GM12878 (cell line): ENCODE measurements at regions not wholly inside any gene's neighbourhood (a gene's known extent, or its start where the extent isn't known, plus 50 kb on each side); places are given as distances from the start of the nearest gene placed in this dataset.

Source experiments
- ATAC-seq: fragments of 200-7000 bp; cut with Tn5 transposase; 3 replicates; pipeline ENCODE4 v1.9.1; 2020; ENCODE audit warnings: mild to moderate bottlenecking, moderate library complexity
- BruUV-seq: library from RNA; stranded (reverse); fragments of 400-500 nt; replicated peaks from 2 replicates; lab custom pipeline; 2021; lab: Mats Ljungman, UMichigan
- CTCF ChIA-PET: fragments of 300-600 bp; sonication (Branson Sonifier 250); formaldehyde crosslinking; extraction: SDS; loops from one replicate; lab custom pipeline; 2021; ENCODE audit warnings: inconsistent platforms; lab: Yijun Ruan, JAX
- POLR2A ChIA-PET: fragments of 350-600 bp; formaldehyde crosslinking; extraction: SDS; loops from one replicate; lab custom pipeline; 2021; ENCODE audit warnings: inconsistent platforms; lab: Charles Lee
- RAD21 ChIA-PET: fragments of 300-600 bp; sonication (Branson Sonifier 250); formaldehyde crosslinking; loops from one replicate; lab custom pipeline; 2023; ENCODE audit warnings: antibody characterized with exemption; ENCODE audit not compliant: unreplicated experiment; lab: Charles Lee
- SMC1A ChIA-PET: fragments of 300-600 bp; sonication (Branson Sonifier 250); formaldehyde crosslinking; loops from one replicate; lab custom pipeline; 2023; ENCODE audit not compliant: unreplicated experiment, uncharacterized antibody; lab: Charles Lee
- DNase-seq: peaks from one replicate; pipeline ENCODE4 v3.0.0-alpha.2; 2011; ENCODE audit warnings: low read depth, low spot score
- FAIRE-seq: peaks from 3 replicates; lab custom pipeline; 2011; peaks lifted over from hg19 to GRCh38; lab: Jason Lieb, UNC
- H2AFZ ChIP-seq: 2 replicates; pipeline ENCODE4 v1.6.0; 2011; ENCODE audit warnings: low read depth, low read length, control low read depth; ENCODE audit not compliant: control insufficient read depth
- H3K27ac ChIP-seq: 2 replicates; pipeline ENCODE4 v1.5.1; 2011; ENCODE audit warnings: control low read depth; ENCODE audit not compliant: control insufficient read depth, insufficient read depth
- H3K27me3 ChIP-seq, 2 experiments: replicated peaks in 1 of 2; 2 replicates each; pipeline versions ENCODE4 v1.6.0 to v1.6.1; 2011; ENCODE audit warnings: low read length in 1 of 2; ENCODE audit not compliant: control insufficient read depth in 2 of 2, insufficient read depth in 2 of 2
- H3K36me3 ChIP-seq, 2 experiments: 2 replicates each; pipeline ENCODE4 v1.5.1; 2011; ENCODE audit warnings: low read length in 1 of 2; ENCODE audit not compliant: control insufficient read depth in 2 of 2, insufficient read depth in 2 of 2
- H3K4me1 ChIP-seq: 2 replicates; pipeline ENCODE4 v1.6.1; 2011; ENCODE audit warnings: mild to moderate bottlenecking, low read length, moderate library complexity, mixed read lengths; ENCODE audit not compliant: control insufficient read depth, insufficient read depth
- H3K4me2 ChIP-seq: 2 replicates; pipeline ENCODE4 v1.6.0; 2011; ENCODE audit warnings: control low read depth; ENCODE audit not compliant: control insufficient read depth, insufficient read depth
- H3K4me3 ChIP-seq: fragments of 200-600 bp; sonication (generic); 2 replicates; pipeline ENCODE4 v1.5.1; 2016
- H3K79me2 ChIP-seq: 2 replicates; pipeline ENCODE4 v1.6.0; 2011; ENCODE audit warnings: low read length; ENCODE audit not compliant: control insufficient read depth, insufficient read depth
- H3K9ac ChIP-seq: 2 replicates; pipeline ENCODE4 v1.8.0; 2011; ENCODE audit warnings: low read length, control low read depth, mixed read lengths; ENCODE audit not compliant: control insufficient read depth, insufficient read depth
- H3K9me3 ChIP-seq: replicated peaks from 3 replicates; pipeline ENCODE4 v1.5.1; 2011; ENCODE audit warnings: mild to moderate bottlenecking, low read length; ENCODE audit not compliant: control insufficient read depth, insufficient read depth
- H4K20me1 ChIP-seq: 2 replicates; pipeline ENCODE4 v1.6.0; 2011; ENCODE audit not compliant: control insufficient read depth, insufficient read depth
- ASH2L ChIP-seq: fragments of 300-600, 200-600 bp; sonication (generic); IDR thresholded peaks from 2 replicates; pipeline ENCODE4 v1.6.1; 2017; ENCODE audit warnings: low read depth, mild to moderate bottlenecking, borderline replicate concordance
- CHD1 ChIP-seq: IDR thresholded peaks from 2 replicates; pipeline ENCODE4 v1.6.1; 2012; ENCODE audit warnings: low read depth, low read length, improper control_type of control experiment
- DPF2 ChIP-seq: fragments of 450-650 bp; IDR thresholded peaks from 2 replicates; pipeline ENCODE4 v1.6.1; 2017; ENCODE audit warnings: mild to moderate bottlenecking
- EP300 ChIP-seq, 2 experiments: fragments of 150-350 bp in 1 of 2; IDR thresholded peaks; 2 replicates each; pipeline ENCODE4 v1.6.1; 2011 to 2012; ENCODE audit warnings: low read depth in 2 of 2, low read length in 2 of 2, borderline replicate concordance in 1 of 2, improper control_type of control experiment in 1 of 2, inconsistent platforms in 1 of 2; ENCODE audit not compliant: control insufficient read depth in 1 of 2
- NBN ChIP-seq: fragments of 450-650 bp; IDR thresholded peaks from 2 replicates; pipeline ENCODE4 v1.6.1; 2016
- NFIC ChIP-seq: IDR thresholded peaks from 2 replicates; pipeline ENCODE4 v1.6.1; 2012; ENCODE audit warnings: low read depth, mild to moderate bottlenecking, inconsistent platforms, low read length, moderate library complexity
- PML ChIP-seq: IDR thresholded peaks from 2 replicates; pipeline ENCODE4 v1.6.1; 2012; ENCODE audit warnings: low read length, inconsistent platforms
- RAD51 ChIP-seq: fragments of 450-650 bp; IDR thresholded peaks from 2 replicates; pipeline ENCODE4 v1.6.1; 2016; ENCODE audit warnings: moderate library complexity, mild to moderate bottlenecking, inconsistent platforms
- SMC3 ChIP-seq: IDR thresholded peaks from 2 replicates; pipeline ENCODE4 v1.6.1; 2011; ENCODE audit warnings: low read length, improper control_type of control experiment, borderline replicate concordance
- SREBF2 ChIP-seq: IDR thresholded peaks from 2 replicates; pipeline ENCODE4 v1.6.1; 2012; ENCODE audit warnings: mild to moderate bottlenecking, low read length
- ZNF24 ChIP-seq: fragments of 450-650 bp; IDR thresholded peaks from 2 replicates; pipeline ENCODE4 v1.6.1; 2017; ENCODE audit warnings: antibody characterized with exemption, mild to moderate bottlenecking
- WGBS: methylation state at CpG from one replicate; pipeline ENCODE4 v1.1.6; 2016; ENCODE audit warnings: low lambda C conversion rate; ENCODE audit not compliant: insufficient replicate concordance, insufficient coverage; ENCODE audit errors: missing lambda C conversion rate; 5-methylcytosine and 5-hydroxymethylcytosine counted together
- in situ Hi-C: fragments of 300-500 bp; cut with MboI; formaldehyde crosslinking; loops from 9 replicates; pipeline ENCODE4 v1.14.3; 2018; ENCODE audit warnings: mixed read lengths
- intact Hi-C: fragments of 100-400 bp; cut with micrococcal nuclease; formaldehyde crosslinking; loops from one replicate; pipeline ENCODE4 v1.14.2; 2022; ENCODE audit not compliant: unreplicated experiment
- TF ChIP-seq, protein P1 (sequence below): fragments of 150-350 bp; IDR thresholded peaks from 2 replicates; pipeline ENCODE4 v1.6.1; 2016; ENCODE audit warnings: low read depth, low read length
- TF ChIP-seq, protein P2 (sequence below): fragments of 450-650 bp; conservative IDR thresholded peaks from 2 replicates; pipeline ENCODE4 v1.6.1; 2017; ENCODE audit warnings: mild to moderate bottlenecking, moderate library complexity
- TF ChIP-seq, protein P3 (sequence below): IDR thresholded peaks from 2 replicates; pipeline ENCODE4 v1.6.1; 2011; ENCODE audit warnings: low read depth, mild to moderate bottlenecking, low read length, moderate library complexity, borderline replicate concordance; ENCODE audit errors: extremely low read depth
- TF ChIP-seq, protein P4 (sequence below): IDR thresholded peaks from 2 replicates; pipeline ENCODE4 v1.6.1; 2012; ENCODE audit warnings: improper control_type of control experiment, low read depth, low read length; ENCODE audit not compliant: insufficient replicate concordance

DNA sequence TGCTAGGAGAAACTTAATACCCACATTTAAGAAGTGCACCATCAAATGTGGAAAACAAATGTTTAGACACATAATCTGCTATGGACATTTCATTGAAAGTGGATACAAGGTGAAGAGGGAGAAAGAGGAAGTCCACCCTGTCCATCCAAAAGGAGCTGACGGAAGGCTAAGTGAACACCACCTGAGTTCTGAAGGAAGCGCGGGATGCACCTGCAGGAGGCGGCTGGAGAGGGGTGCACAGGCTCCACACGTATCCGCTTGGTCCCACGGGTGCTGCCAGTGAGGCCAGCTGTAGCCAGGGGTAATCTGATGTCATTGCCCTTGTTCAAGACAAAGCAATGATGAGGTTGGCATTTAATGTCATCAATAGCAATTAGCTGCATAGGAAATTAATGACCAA, 75.9 kb upstream of the TMEM18 start:
- Histone ChIP-seq H3K79me2 (no peaks in the 10 kb centered on the region), H3K9ac (no peak overlapping the region), H3K4me1 (no peaks in the 10 kb centered on the region), H3K27ac (no peak overlapping the region), H3K4me3 (no peak overlapping the region), H2AFZ (no peak overlapping the region), H3K36me3 (no peaks in the 10 kb centered on the region), H3K27me3 (no peaks in the 10 kb centered on the region), H3K4me2 (no peak overlapping the region), H3K9me3 (no peaks in the 10 kb centered on the region), H4K20me1 (no peaks in the 10 kb centered on the region)
- FAIRE-seq, result no peak
- no peak for DNase-seq
- in situ Hi-C loops, result no loop called here
- CTCF ChIA-PET, result no interaction called here
- no peak for ATAC-seq
- SMC1A ChIA-PET, result no interaction called here
- intact Hi-C loops, result no loop called here
- POLR2A ChIA-PET, result no interaction called here
- RAD21 ChIA-PET, result no interaction called here
- WGBS, result 82% methylated on average over 7 of the region's 7 CpGs
- BruUV-seq, result no TSS peak
- no peak for TF ChIP-seq ZNF24
- TF ChIP-seq, protein P1, sequence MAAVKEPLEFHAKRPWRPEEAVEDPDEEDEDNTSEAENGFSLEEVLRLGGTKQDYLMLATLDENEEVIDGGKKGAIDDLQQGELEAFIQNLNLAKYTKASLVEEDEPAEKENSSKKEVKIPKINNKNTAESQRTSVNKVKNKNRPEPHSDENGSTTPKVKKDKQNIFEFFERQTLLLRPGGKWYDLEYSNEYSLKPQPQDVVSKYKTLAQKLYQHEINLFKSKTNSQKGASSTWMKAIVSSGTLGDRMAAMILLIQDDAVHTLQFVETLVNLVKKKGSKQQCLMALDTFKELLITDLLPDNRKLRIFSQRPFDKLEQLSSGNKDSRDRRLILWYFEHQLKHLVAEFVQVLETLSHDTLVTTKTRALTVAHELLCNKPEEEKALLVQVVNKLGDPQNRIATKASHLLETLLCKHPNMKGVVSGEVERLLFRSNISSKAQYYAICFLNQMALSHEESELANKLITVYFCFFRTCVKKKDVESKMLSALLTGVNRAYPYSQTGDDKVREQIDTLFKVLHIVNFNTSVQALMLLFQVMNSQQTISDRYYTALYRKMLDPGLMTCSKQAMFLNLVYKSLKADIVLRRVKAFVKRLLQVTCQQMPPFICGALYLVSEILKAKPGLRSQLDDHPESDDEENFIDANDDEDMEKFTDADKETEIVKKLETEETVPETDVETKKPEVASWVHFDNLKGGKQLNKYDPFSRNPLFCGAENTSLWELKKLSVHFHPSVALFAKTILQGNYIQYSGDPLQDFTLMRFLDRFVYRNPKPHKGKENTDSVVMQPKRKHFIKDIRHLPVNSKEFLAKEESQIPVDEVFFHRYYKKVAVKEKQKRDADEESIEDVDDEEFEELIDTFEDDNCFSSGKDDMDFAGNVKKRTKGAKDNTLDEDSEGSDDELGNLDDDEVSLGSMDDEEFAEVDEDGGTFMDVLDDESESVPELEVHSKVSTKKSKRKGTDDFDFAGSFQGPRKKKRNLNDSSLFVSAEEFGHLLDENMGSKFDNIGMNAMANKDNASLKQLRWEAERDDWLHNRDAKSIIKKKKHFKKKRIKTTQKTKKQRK, result no peak
- TF ChIP-seq PML, result no peak
- no peak for TF ChIP-seq CHD1
- TF ChIP-seq SREBF2, result no peak
- no peak for TF ChIP-seq EP300 (IDR thresholded peaks at IDR 0.05; ENCODE audit: borderline replicate concordance in 1 of 2, control insufficient read depth in 1 of 2, low read depth in 2 of 2, low read length in 2 of 2)
- TF ChIP-seq, protein P2, sequence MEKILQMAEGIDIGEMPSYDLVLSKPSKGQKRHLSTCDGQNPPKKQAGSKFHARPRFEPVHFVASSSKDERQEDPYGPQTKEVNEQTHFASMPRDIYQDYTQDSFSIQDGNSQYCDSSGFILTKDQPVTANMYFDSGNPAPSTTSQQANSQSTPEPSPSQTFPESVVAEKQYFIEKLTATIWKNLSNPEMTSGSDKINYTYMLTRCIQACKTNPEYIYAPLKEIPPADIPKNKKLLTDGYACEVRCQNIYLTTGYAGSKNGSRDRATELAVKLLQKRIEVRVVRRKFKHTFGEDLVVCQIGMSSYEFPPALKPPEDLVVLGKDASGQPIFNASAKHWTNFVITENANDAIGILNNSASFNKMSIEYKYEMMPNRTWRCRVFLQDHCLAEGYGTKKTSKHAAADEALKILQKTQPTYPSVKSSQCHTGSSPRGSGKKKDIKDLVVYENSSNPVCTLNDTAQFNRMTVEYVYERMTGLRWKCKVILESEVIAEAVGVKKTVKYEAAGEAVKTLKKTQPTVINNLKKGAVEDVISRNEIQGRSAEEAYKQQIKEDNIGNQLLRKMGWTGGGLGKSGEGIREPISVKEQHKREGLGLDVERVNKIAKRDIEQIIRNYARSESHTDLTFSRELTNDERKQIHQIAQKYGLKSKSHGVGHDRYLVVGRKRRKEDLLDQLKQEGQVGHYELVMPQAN, result no peak
- no peak for TF ChIP-seq NBN
- no peak for TF ChIP-seq RAD51
- TF ChIP-seq DPF2, result no peak
- no peak for TF ChIP-seq NFIC
- TF ChIP-seq, protein P3, sequence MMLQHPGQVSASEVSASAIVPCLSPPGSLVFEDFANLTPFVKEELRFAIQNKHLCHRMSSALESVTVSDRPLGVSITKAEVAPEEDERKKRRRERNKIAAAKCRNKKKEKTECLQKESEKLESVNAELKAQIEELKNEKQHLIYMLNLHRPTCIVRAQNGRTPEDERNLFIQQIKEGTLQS, result no peak
- TF ChIP-seq, protein P4, sequence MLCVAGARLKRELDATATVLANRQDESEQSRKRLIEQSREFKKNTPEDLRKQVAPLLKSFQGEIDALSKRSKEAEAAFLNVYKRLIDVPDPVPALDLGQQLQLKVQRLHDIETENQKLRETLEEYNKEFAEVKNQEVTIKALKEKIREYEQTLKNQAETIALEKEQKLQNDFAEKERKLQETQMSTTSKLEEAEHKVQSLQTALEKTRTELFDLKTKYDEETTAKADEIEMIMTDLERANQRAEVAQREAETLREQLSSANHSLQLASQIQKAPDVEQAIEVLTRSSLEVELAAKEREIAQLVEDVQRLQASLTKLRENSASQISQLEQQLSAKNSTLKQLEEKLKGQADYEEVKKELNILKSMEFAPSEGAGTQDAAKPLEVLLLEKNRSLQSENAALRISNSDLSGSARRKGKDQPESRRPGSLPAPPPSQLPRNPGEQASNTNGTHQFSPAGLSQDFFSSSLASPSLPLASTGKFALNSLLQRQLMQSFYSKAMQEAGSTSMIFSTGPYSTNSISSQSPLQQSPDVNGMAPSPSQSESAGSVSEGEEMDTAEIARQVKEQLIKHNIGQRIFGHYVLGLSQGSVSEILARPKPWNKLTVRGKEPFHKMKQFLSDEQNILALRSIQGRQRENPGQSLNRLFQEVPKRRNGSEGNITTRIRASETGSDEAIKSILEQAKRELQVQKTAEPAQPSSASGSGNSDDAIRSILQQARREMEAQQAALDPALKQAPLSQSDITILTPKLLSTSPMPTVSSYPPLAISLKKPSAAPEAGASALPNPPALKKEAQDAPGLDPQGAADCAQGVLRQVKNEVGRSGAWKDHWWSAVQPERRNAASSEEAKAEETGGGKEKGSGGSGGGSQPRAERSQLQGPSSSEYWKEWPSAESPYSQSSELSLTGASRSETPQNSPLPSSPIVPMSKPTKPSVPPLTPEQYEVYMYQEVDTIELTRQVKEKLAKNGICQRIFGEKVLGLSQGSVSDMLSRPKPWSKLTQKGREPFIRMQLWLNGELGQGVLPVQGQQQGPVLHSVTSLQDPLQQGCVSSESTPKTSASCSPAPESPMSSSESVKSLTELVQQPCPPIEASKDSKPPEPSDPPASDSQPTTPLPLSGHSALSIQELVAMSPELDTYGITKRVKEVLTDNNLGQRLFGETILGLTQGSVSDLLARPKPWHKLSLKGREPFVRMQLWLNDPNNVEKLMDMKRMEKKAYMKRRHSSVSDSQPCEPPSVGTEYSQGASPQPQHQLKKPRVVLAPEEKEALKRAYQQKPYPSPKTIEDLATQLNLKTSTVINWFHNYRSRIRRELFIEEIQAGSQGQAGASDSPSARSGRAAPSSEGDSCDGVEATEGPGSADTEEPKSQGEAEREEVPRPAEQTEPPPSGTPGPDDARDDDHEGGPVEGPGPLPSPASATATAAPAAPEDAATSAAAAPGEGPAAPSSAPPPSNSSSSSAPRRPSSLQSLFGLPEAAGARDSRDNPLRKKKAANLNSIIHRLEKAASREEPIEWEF, result no peak
- TF ChIP-seq SMC3, result no peak
- no peak for TF ChIP-seq ASH2L
